Spleen (tissue), 11 donors: ENCODE measurements at regions not wholly inside any gene's neighbourhood (a gene's known extent, or its start where the extent isn't known, plus 50 kb on each side); places are given as distances from the start of the nearest gene placed in this dataset.

ENCODE experiments used
- DNase-seq: peaks from one replicate; pipeline ENCODE4 v3.0.0-alpha.2; 2020
- H3K27ac ChIP-seq, 8 donors: fragments of 200-600 bp; sonication (generic) in 7 of 8; 1 replicate in 4 of 8; 2 replicates in 4 of 8; pipeline versions ENCODE4 v1.5.0 to v1.8.0; 2016 to 2021; ENCODE audit warnings: inconsistent platforms in 4 of 8, mild to moderate bottlenecking in 4 of 8, moderate library complexity in 1 of 8
- H3K27me3 ChIP-seq, 7 donors: fragments of 200-600 bp; sonication (generic) in 6 of 7; replicated peaks in 1 of 7; 1 replicate in 4 of 7; 2 replicates in 3 of 7; pipeline versions ENCODE4 v1.5.0 to v1.8.0; 2016 to 2021; ENCODE audit warnings: inconsistent platforms in 3 of 7, mild to moderate bottlenecking in 1 of 7
- H3K36me3 ChIP-seq, 6 donors: fragments of 200-600 bp; sonication (generic) in 5 of 6; 1 replicate in 4 of 6; 2 replicates in 2 of 6; pipeline versions ENCODE4 v1.5.0 to v1.8.0; 2016 to 2021; ENCODE audit warnings: inconsistent platforms in 2 of 6
- H3K4me1 ChIP-seq, 6 donors: fragments of 200-600 bp; sonication (generic) in 5 of 6; 1 replicate in 3 of 6; 2 replicates in 3 of 6; pipeline versions ENCODE4 v1.5.0 to v1.8.0; 2016 to 2021; ENCODE audit warnings: inconsistent platforms in 3 of 6
- H3K4me3 ChIP-seq, 8 donors: fragments of 200-600 bp; sonication (generic) in 7 of 8; 1 replicate in 4 of 8; 2 replicates in 4 of 8; pipeline versions ENCODE4 v1.5.0 to v1.8.0; 2016 to 2021; ENCODE audit warnings: inconsistent platforms in 4 of 8, mild to moderate bottlenecking in 4 of 8, moderate library complexity in 2 of 8
- H3K9me3 ChIP-seq, 8 donors: fragments of 200-600 bp; sonication (generic) in 7 of 8; 1 replicate in 4 of 8; 2 replicates in 4 of 8; pipeline versions ENCODE4 v1.5.0 to v1.8.0; 2016 to 2021; ENCODE audit warnings: inconsistent platforms in 4 of 8
- CTCF ChIP-seq, 11 experiments: fragments of 200-600 bp in 7 of 11; fragments of 450-650 bp in 4 of 11; sonication (generic) in 4 of 11; IDR thresholded peaks in 8 of 11; conservative IDR thresholded peaks in 3 of 11; 1 replicate in 7 of 11; 2 replicates in 4 of 11; pipeline versions ENCODE4 v1.4.0 to v1.8.0; 2016 to 2021; ENCODE audit warnings: antibody characterized with exemption in 11 of 11, inconsistent platforms in 4 of 11, mild to moderate bottlenecking in 1 of 11
- POLR2A ChIP-seq, 3 donors: fragments of 450-650 bp; IDR thresholded peaks; one replicate each; pipeline ENCODE4 v1.5.1; 2017; ENCODE audit warnings: antibody characterized with exemption in 3 of 3, mild to moderate bottlenecking in 1 of 3
- POLR2AphosphoS5 ChIP-seq, 3 donors: sonication (generic); formaldehyde crosslinking; IDR thresholded peaks; one replicate each; pipeline ENCODE4 v1.5.1; 2017; ENCODE audit warnings: antibody characterized with exemption in 3 of 3
- WGBS, 5 donors: extraction: QIAGEN DNeasy Blood & Tissue Kit in 3 of 5; methylation state at CpG; one replicate each; pipeline versions ENCODE4 v1.1.5 to v1.1.7; 2013 to 2018; 5-methylcytosine and 5-hydroxymethylcytosine counted together
- intact Hi-C: fragments of 100-400 bp; cut with DNase I; formaldehyde crosslinking; loops from one replicate; pipeline ENCODE4 v1.15.0; 2023; ENCODE audit warnings: low total_unique reads
- donor health status: healthy with polysubstance abuse.
- donor health status: DM: no; HTN: no; CAD: no; lungs with moderate emphysema.
- donor health status: DM: no; HTN: no; CAD: no.
- donor health status: Bipolar disorder and iron deficiency.
- donor health status: healthy.
- donor health status: DM: no; HTN: no; CAD: no.
- donor health status: DM: yes; HTN: yes; CAD: no.

GRCh38 chr2:57107353-57107752 is 923.6 kb downstream of the CCDC85A start:
- no peak for DNase-seq
- H3K4me3 ChIP-seq: no peak overlapping the region
- no peaks in the 10 kb centered on the region for H3K36me3 ChIP-seq
- TF ChIP-seq POLR2A (IDR thresholded peaks at IDR 0.05) (no peak), CTCF (IDR thresholded peaks at IDR 0.05 in 8 of 11, conservative IDR thresholded peaks at IDR 0.05 in 3 of 11) (no peak)
- no peaks in the 10 kb centered on the region for H3K27me3 ChIP-seq
- 59 to 72% (median 65%) methylated on average over 2 of the region's 2 CpGs for WGBS, 5 donors
- intact Hi-C loops: no loop called here
- no peaks in the 10 kb centered on the region for H3K4me1 ChIP-seq
- H3K27ac ChIP-seq: no peak overlapping the region
- peaks cover 0 to 47% (median 30%) of the 10 kb centered on the region in 8 donors for H3K9me3 ChIP-seq

GRCh38 chr2:57111531-57111930 is 927.7 kb downstream of the CCDC85A start:
- no peak for DNase-seq
- Histone ChIP-seq H3K36me3 (no peaks in the 10 kb centered on the region), H3K27me3 (no peaks in the 10 kb centered on the region), H3K4me1 (no peaks in the 10 kb centered on the region), H3K4me3 (no peak overlapping the region), H3K27ac (no peak overlapping the region), H3K9me3 (peaks cover 0 to 31% (median 23%) of the 10 kb centered on the region in 8 donors)
- WGBS, 5 donors: 93 to 100% (median 94%) methylated on average over 2 of the region's 2 CpGs
- TF ChIP-seq POLR2A (IDR thresholded peaks at IDR 0.05) (no peak), POLR2AphosphoS5 (IDR thresholded peaks at IDR 0.05) (no peak), CTCF (IDR thresholded peaks at IDR 0.05 in 8 of 11, conservative IDR thresholded peaks at IDR 0.05 in 3 of 11) (no peak)
- intact Hi-C loops: no loop called here

- TF ChIP-seq CTCF (IDR thresholded peaks at IDR 0.05 in 8 of 11, conservative IDR thresholded peaks at IDR 0.05 in 3 of 11): no peak
- TF ChIP-seq POLR2AphosphoS5 (IDR thresholded peaks at IDR 0.05): no peak
- Histone ChIP-seq H3K27ac (no peak overlapping the region), H3K4me3 (no peak overlapping the region), H3K27me3 (no peaks in the 10 kb centered on the region), H3K4me1 (no peaks in the 10 kb centered on the region), H3K36me3 (no peaks in the 10 kb centered on the region), H3K9me3 (peaks cover 0 to 3% (median 0%) of the 10 kb centered on the region in 8 donors)
- no peak for DNase-seq
- intact Hi-C loops: no loop called here
Measured at GRCh38 chr2:57119141-57119540, 927.5 kb upstream of the VRK2 start.

GRCh38 chr2:57126410-57126809 is 920.2 kb upstream of the VRK2 start:
- no peak overlapping the region for H3K4me3 ChIP-seq
- WGBS, 5 donors: 62 to 78% (median 74%) methylated on average over 2 of the region's 2 CpGs
- no peak overlapping the region for H3K27ac ChIP-seq
- H3K4me1 ChIP-seq: no peaks in the 10 kb centered on the region
- no peak for TF ChIP-seq POLR2AphosphoS5 (IDR thresholded peaks at IDR 0.05)
- H3K36me3 ChIP-seq: no peaks in the 10 kb centered on the region
- peaks cover 0 to 3% (median 0%) of the 10 kb centered on the region in 8 donors for H3K9me3 ChIP-seq
- H3K27me3 ChIP-seq: no peaks in the 10 kb centered on the region
- intact Hi-C loops: no loop called here
- DNase-seq: no peak

GRCh38 chr2:57139179-57139578 is 907.4 kb upstream of the VRK2 start:
- Histone ChIP-seq H3K27ac (no peak overlapping the region), H3K4me1 (no peaks in the 10 kb centered on the region), H3K36me3 (no peaks in the 10 kb centered on the region), H3K4me3 (no peak overlapping the region), H3K27me3 (no peaks in the 10 kb centered on the region), H3K9me3 (no peaks in the 10 kb centered on the region)
- DNase-seq: no peak
- no peak for TF ChIP-seq CTCF (IDR thresholded peaks at IDR 0.05 in 8 of 11, conservative IDR thresholded peaks at IDR 0.05 in 3 of 11)
- TF ChIP-seq POLR2A (IDR thresholded peaks at IDR 0.05): no peak
- no peak for TF ChIP-seq POLR2AphosphoS5 (IDR thresholded peaks at IDR 0.05)
- intact Hi-C loops: no loop called here
- WGBS, 5 donors: 64 to 86% (median 72%) methylated on average over 1 of the region's 1 CpG
